Breast epithelium (tissue), 3 donors: ENCODE measurements at regions not wholly inside any gene's neighbourhood (a gene's known extent, or its start where the extent isn't known, plus 50 kb on each side); places are given as distances from the start of the nearest gene placed in this dataset.

Experiments
- CTCF ChIP-seq, 3 donors: fragments of 450-650 bp; IDR thresholded peaks; one replicate each; pipeline ENCODE4 v1.5.1; 2016 to 2017; ENCODE audit warnings: antibody characterized with exemption in 3 of 3, mild to moderate bottlenecking in 3 of 3, moderate library complexity in 3 of 3
- POLR2A ChIP-seq: fragments of 450-650 bp; IDR thresholded peaks from one replicate; pipeline ENCODE4 v1.6.1; 2016; ENCODE audit warnings: antibody characterized with exemption, mild to moderate bottlenecking, moderate library complexity

DNA sequence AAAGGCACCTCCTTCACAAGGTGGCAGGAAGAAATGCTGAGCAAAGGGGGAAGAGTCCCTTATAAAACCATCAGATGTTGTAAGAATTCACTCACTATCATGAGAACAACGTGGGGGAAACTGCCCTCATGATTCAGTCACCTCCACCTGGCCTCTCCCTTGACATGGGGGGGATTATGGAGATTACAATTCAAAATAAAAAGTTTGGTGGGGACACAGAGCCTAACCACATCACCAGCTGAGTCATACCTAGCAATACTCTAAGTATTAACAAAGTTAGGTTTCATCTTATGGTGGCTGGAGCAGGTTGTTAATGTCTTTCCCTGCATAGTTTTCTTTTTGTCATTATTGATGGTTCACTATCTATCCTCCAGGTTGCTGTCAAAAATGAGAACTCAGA, 113.2 kb upstream of the PPFIA2 start:
- TF ChIP-seq POLR2A = no peak
- TF ChIP-seq CTCF (IDR thresholded peaks at IDR 0.05) = no peak
